Right lobe of liver (tissue), 4 donors: ENCODE measurements at regions not wholly inside any gene's neighbourhood (a gene's known extent, or its start where the extent isn't known, plus 50 kb on each side); places are given as distances from the start of the nearest gene placed in this dataset.

Experiments
- CTCF ChIP-seq, 4 donors: fragments of 200-600 bp in 3 of 4; fragments of 450-650 bp in 1 of 4; IDR thresholded peaks; one replicate each; pipeline versions ENCODE4 v1.5.1 to v1.8.0; 2016 to 2022; ENCODE audit warnings: antibody characterized with exemption in 4 of 4, mild to moderate bottlenecking in 2 of 4
- POLR2A ChIP-seq: fragments of 450-650 bp; IDR thresholded peaks from one replicate; pipeline ENCODE4 v1.6.1; 2017; ENCODE audit warnings: antibody characterized with exemption, mild to moderate bottlenecking
- donor health status: DM: no; HTN: no; CAD: no.
- donor health status: DM: no; HTN: no; CAD: no.
- donor health status: DM: no; HTN: yes; CAD: no.

GRCh38 chr4:81732980-81733379 lies 261.3 kb upstream of the RASGEF1B start:
- TF ChIP-seq CTCF (IDR thresholded peaks at IDR 0.05) (no peak), POLR2A (no peak)
